H1 (cell line): ENCODE measurements at regions not wholly inside any gene's neighbourhood (a gene's known extent, or its start where the extent isn't known, plus 50 kb on each side); places are given as distances from the start of the nearest gene placed in this dataset.

Experiments used
- CTCF ChIA-PET: fragments of 300-600 bp; sonication (Branson Sonifier 250); formaldehyde crosslinking; loops from one replicate; lab custom pipeline; 2021; ENCODE audit not compliant: partially characterized antibody; lab: Charles Lee
- POLR2A ChIA-PET: fragments of 300-600 bp; sonication (Branson Sonifier 250); formaldehyde crosslinking; loops from one replicate; lab custom pipeline; 2021; ENCODE audit warnings: inconsistent platforms; ENCODE audit not compliant: partially characterized antibody; lab: Charles Lee
- DNase-seq, 2 experiments: peaks; one replicate each; pipeline versions ENCODE4 v3.0.0 to v3.0.0-alpha.2; 2010 to 2022; ENCODE audit warnings: low spot score in 2 of 2, low read depth in 1 of 2, mixed read lengths in 1 of 2
- FAIRE-seq: peaks from 2 replicates; lab custom pipeline; 2011; peaks lifted over from hg19 to GRCh38; lab: Jason Lieb, UNC
- H2AFZ ChIP-seq: 2 replicates; pipeline ENCODE4 v1.8.1; 2012; ENCODE audit warnings: low read length, inconsistent platforms
- H2AK5ac ChIP-seq: 2 replicates; pipeline ENCODE4 v1.6.1; 2013; ENCODE audit warnings: low read depth, low read length
- H2BK120ac ChIP-seq: replicated peaks from 2 replicates; pipeline ENCODE3; 2013; ENCODE audit warnings: low read depth, low read length, inconsistent platforms
- H2BK12ac ChIP-seq: 2 replicates; pipeline ENCODE4 v1.6.1; 2013; ENCODE audit warnings: low read depth, low read length
- H2BK15ac ChIP-seq: 2 replicates; pipeline ENCODE4 v1.6.1; 2013; ENCODE audit warnings: low read length
- H2BK20ac ChIP-seq: 2 replicates; pipeline ENCODE4 v1.6.1; 2013; ENCODE audit warnings: low read length
- H2BK5ac ChIP-seq: 2 replicates; pipeline ENCODE4 v1.6.1; 2013; ENCODE audit warnings: low read depth, low read length
- H3K14ac ChIP-seq: 2 replicates; pipeline ENCODE4 v1.6.1; 2013; ENCODE audit warnings: inconsistent platforms; ENCODE audit not compliant: insufficient read length
- H3K18ac ChIP-seq: 2 replicates; pipeline ENCODE4 v1.6.1; 2013; ENCODE audit warnings: low read length; ENCODE audit errors: extremely low read depth
- H3K23ac ChIP-seq: 2 replicates; pipeline ENCODE4 v1.6.1; 2013; ENCODE audit warnings: inconsistent platforms; ENCODE audit not compliant: insufficient read length
- H3K23me2 ChIP-seq: 2 replicates; pipeline ENCODE4 v1.6.1; 2013; ENCODE audit warnings: low read depth, low read length
- H3K27ac ChIP-seq: 2 replicates; pipeline ENCODE4 v1.6.1; 2011; ENCODE audit warnings: low read depth, low read length, inconsistent platforms
- H3K27me3 ChIP-seq, 4 experiments: replicated peaks in 1 of 4; 1 replicate in 1 of 4; 2 replicates in 3 of 4; pipeline versions ENCODE4 v1.6.1 to v1.8.1; 2011 to 2013; ENCODE audit warnings: low read length in 3 of 4, mild to moderate bottlenecking in 3 of 4, inconsistent platforms in 2 of 4, mixed read lengths in 2 of 4, moderate library complexity in 1 of 4; ENCODE audit not compliant: control insufficient read depth in 3 of 4, insufficient read depth in 3 of 4; ENCODE audit errors: extremely low read depth in 1 of 4
- H3K36me3 ChIP-seq, 4 experiments: 2 replicates each; pipeline versions ENCODE4 v1.6.1 to v1.8.1; 2011 to 2013; ENCODE audit warnings: mild to moderate bottlenecking in 4 of 4, low read length in 3 of 4, moderate library complexity in 2 of 4, control low read depth in 1 of 4, inconsistent platforms in 1 of 4; ENCODE audit not compliant: insufficient read depth in 4 of 4, control insufficient read depth in 2 of 4
- H3K4ac ChIP-seq: replicated peaks from 2 replicates; pipeline ENCODE3; 2013; ENCODE audit warnings: low read length, low read depth, mixed read lengths, inconsistent platforms; ENCODE audit not compliant: insufficient read length
- H3K4me1 ChIP-seq, 4 experiments: replicated peaks in 1 of 4; 1 replicate in 1 of 4; 2 replicates in 3 of 4; pipeline versions ENCODE4 v1.6.1 to v1.8.1; 2011 to 2013; ENCODE audit warnings: low read length in 3 of 4, inconsistent platforms in 2 of 4, mixed read lengths in 1 of 4; ENCODE audit not compliant: insufficient read depth in 4 of 4, control insufficient read depth in 3 of 4
- H3K4me2 ChIP-seq, 2 experiments: 2 replicates each; pipeline versions ENCODE4 v1.6.1 to v1.8.1; 2011 to 2013; ENCODE audit warnings: low read depth in 2 of 2, low read length in 2 of 2, control low read depth in 1 of 2, inconsistent platforms in 1 of 2, mild to moderate bottlenecking in 1 of 2; ENCODE audit not compliant: insufficient read depth in 1 of 2
- H3K4me3 ChIP-seq, 4 experiments: fragments of 200-600, 300-600 bp in 1 of 4; sonication (generic), shearing (Covaris generic), sonication (Bioruptor Twin) in 1 of 4; 2 replicates each; pipeline versions ENCODE4 v1.5.1 to v1.8.1; 2011 to 2016; ENCODE audit warnings: low read length in 4 of 4, low read depth in 3 of 4, control low read depth in 2 of 4, inconsistent platforms in 2 of 4, mild to moderate bottlenecking in 2 of 4, mixed read lengths in 1 of 4, moderate library complexity in 1 of 4; ENCODE audit not compliant: insufficient read depth in 2 of 4; ENCODE audit errors: extremely low read depth in 1 of 4
- H3K56ac ChIP-seq: replicated peaks from 2 replicates; pipeline ENCODE3; 2013; ENCODE audit warnings: low read depth, mild to moderate bottlenecking, mixed read lengths, low read length, inconsistent platforms; ENCODE audit not compliant: insufficient read length
- H3K79me1 ChIP-seq: 2 replicates; pipeline ENCODE4 v1.6.1; 2013; ENCODE audit warnings: low read depth, low read length, control low read depth
- H3K79me2 ChIP-seq, 2 experiments: 2 replicates each; pipeline versions ENCODE4 v1.6.1 to v1.8.1; 2012 to 2013; ENCODE audit warnings: low read length in 2 of 2, mild to moderate bottlenecking in 2 of 2, inconsistent platforms in 1 of 2; ENCODE audit not compliant: insufficient read depth in 2 of 2, control insufficient read depth in 1 of 2
- H3K9ac ChIP-seq, 4 experiments: replicated peaks in 1 of 4; 1 replicate in 1 of 4; 2 replicates in 3 of 4; pipeline versions ENCODE4 v1.6.1 to v1.8.1; 2011 to 2013; ENCODE audit warnings: low read depth in 3 of 4, low read length in 3 of 4, control low read depth in 2 of 4, mild to moderate bottlenecking in 2 of 4, moderate library complexity in 2 of 4, inconsistent platforms in 1 of 4; ENCODE audit errors: extremely low read depth in 1 of 4
- H3K9me3 ChIP-seq, 2 experiments: 2 replicates each; pipeline versions ENCODE4 v1.6.1 to v1.8.1; 2012 to 2013; ENCODE audit warnings: mild to moderate bottlenecking in 2 of 2, moderate library complexity in 2 of 2, control low read depth in 1 of 2, inconsistent platforms in 1 of 2, low read depth in 1 of 2, low read length in 1 of 2, mixed read lengths in 1 of 2; ENCODE audit not compliant: insufficient read depth in 2 of 2
- H4K20me1 ChIP-seq, 2 experiments: replicated peaks in 1 of 2; 2 replicates each; pipeline versions ENCODE3 to v1.8.1; 2011 to 2013; ENCODE audit warnings: inconsistent platforms in 2 of 2, low read length in 2 of 2, mild to moderate bottlenecking in 1 of 2; ENCODE audit not compliant: insufficient read depth in 2 of 2, control insufficient read depth in 1 of 2
- H4K5ac ChIP-seq: 2 replicates; pipeline ENCODE4 v1.6.1; 2013; ENCODE audit warnings: low read length, low read depth, mixed read lengths, inconsistent platforms; ENCODE audit not compliant: insufficient read length
- H4K8ac ChIP-seq: 2 replicates; pipeline ENCODE4 v1.8.0; 2013; ENCODE audit warnings: mild to moderate bottlenecking, moderate library complexity, low read length, inconsistent platforms; ENCODE audit not compliant: insufficient read depth; ENCODE audit errors: extremely low read depth
- H4K91ac ChIP-seq: replicated peaks from 2 replicates; pipeline ENCODE3; 2013; ENCODE audit warnings: low read length, mixed read lengths, inconsistent platforms; ENCODE audit not compliant: insufficient read length
- CHD1 ChIP-seq: IDR thresholded peaks from 2 replicates; pipeline ENCODE4 v1.6.1; 2012; ENCODE audit warnings: low read depth, low read length, improper control_type of control experiment
- NANOG ChIP-seq: IDR thresholded peaks from 2 replicates; pipeline ENCODE4 v1.6.1; 2011; ENCODE audit warnings: low read length, low read depth, mild to moderate bottlenecking, inconsistent platforms; ENCODE audit not compliant: insufficient read depth, poor library complexity, severe bottlenecking
- POLR2A ChIP-seq, 2 experiments: IDR thresholded peaks; 1 replicate in 1 of 2; 2 replicates in 1 of 2; pipeline ENCODE4 v1.6.1; 2011; ENCODE audit warnings: low read depth in 2 of 2, low read length in 2 of 2, mild to moderate bottlenecking in 2 of 2; ENCODE audit errors: control extremely low read depth in 1 of 2
- SIN3A ChIP-seq, 2 experiments: IDR thresholded peaks in 1 of 2; conservative IDR thresholded peaks in 1 of 2; 2 replicates each; pipeline ENCODE4 v1.6.1; 2011 to 2012; ENCODE audit warnings: low read length in 2 of 2, improper control_type of control experiment in 1 of 2, low read depth in 1 of 2, mild to moderate bottlenecking in 1 of 2
- SP2 ChIP-seq: IDR thresholded peaks from 2 replicates; pipeline ENCODE4 v1.6.1; 2012; ENCODE audit warnings: mild to moderate bottlenecking, low read length, inconsistent platforms
- TCF12 ChIP-seq: IDR thresholded peaks from 2 replicates; pipeline ENCODE4 v1.6.1; 2011; ENCODE audit warnings: low read depth, mild to moderate bottlenecking, low read length
- TEAD4 ChIP-seq: IDR thresholded peaks from 2 replicates; pipeline ENCODE4 v1.6.1; 2012; ENCODE audit warnings: low read depth, low read length, inconsistent platforms, mixed read lengths
- WGBS, 2 experiments: shearing (Covaris generic) in 1 of 2; methylation state at CpG; one replicate each; pipeline versions ENCODE4 v1.1.6 to v1.1.7; 2013 to 2015; ENCODE audit warnings: low lambda C conversion rate in 2 of 2, mixed read lengths in 2 of 2, inconsistent platforms in 1 of 2, low coverage in 1 of 2, missing lambda C conversion rate in 1 of 2; ENCODE audit not compliant: insufficient replicate concordance in 2 of 2, insufficient coverage in 1 of 2, insufficient read length in 1 of 2; ENCODE audit errors: extremely low coverage in 1 of 2, missing lambda C conversion rate in 1 of 2; 5-methylcytosine and 5-hydroxymethylcytosine counted together

GRCh38 chr9:104280711-104281110 is 186.6 kb downstream of the SMC2 start:
- no peak overlapping the region for H3K27ac ChIP-seq
- no peak overlapping the region for H3K4ac ChIP-seq
- H3K23me2 ChIP-seq: 0 out of 2 replicates have a peak, but pooled peaks cover 1% of the 10 kb centered on the region
- no peak overlapping the region for H2BK20ac ChIP-seq
- no peak overlapping the region for H3K4me2 ChIP-seq
- no peak overlapping the region for H3K56ac ChIP-seq
- no peak overlapping the region for H3K9ac ChIP-seq
- no peak for TF ChIP-seq CHD1
- no peak for TF ChIP-seq TCF12
- TF ChIP-seq SIN3A (conservative IDR thresholded peaks at IDR 0.05 in 1 of 2, IDR thresholded peaks at IDR 0.05 in 1 of 2; ENCODE audit: low read depth in 1 of 2, low read length in 2 of 2): no peak
- TF ChIP-seq POLR2A (IDR thresholded peaks at IDR 0.05; ENCODE audit: control extremely low read depth in 1 of 2, low read depth in 2 of 2, low read length in 2 of 2): no peak
- no peak for TF ChIP-seq TEAD4
- TF ChIP-seq SP2: no peak
- TF ChIP-seq NANOG: no peak
- no peak overlapping the region for H3K14ac ChIP-seq
- H3K18ac ChIP-seq: no peak overlapping the region
- no peak overlapping the region for H2AFZ ChIP-seq
- H3K4me1 ChIP-seq: no peaks in the 10 kb centered on the region
- no peaks in the 10 kb centered on the region; a peak in 1 of 4 replicates for H3K9me3 ChIP-seq
- H2BK12ac ChIP-seq: no peak overlapping the region
- no peak overlapping the region for H4K8ac ChIP-seq
- H3K79me1 ChIP-seq: no peaks in the 10 kb centered on the region
- no peak overlapping the region for H2BK5ac ChIP-seq
- CTCF ChIA-PET: interaction anchor here (1.1 kb wide), 1 partner anchor 32 kb away, joined by 3 read pairs; no protein-coding TSS in a partner anchor
- DNase-seq (no peak), FAIRE-seq (no peak)
- no peak overlapping the region for H4K5ac ChIP-seq
- no peak overlapping the region for H2AK5ac ChIP-seq
- no peak overlapping the region for H4K91ac ChIP-seq
- H2BK120ac ChIP-seq: no peak overlapping the region
- POLR2A ChIA-PET: interaction anchor here (1.2 kb wide), 1 partner anchor 20 kb away, joined by 3 read pairs; no protein-coding TSS in a partner anchor
- no peaks in the 10 kb centered on the region for H3K36me3 ChIP-seq
- H2BK15ac ChIP-seq: no peak overlapping the region
- no peak overlapping the region for H3K4me3 ChIP-seq
- no peaks in the 10 kb centered on the region for H4K20me1 ChIP-seq
- H3K27me3 ChIP-seq: no peaks in the 10 kb centered on the region
- no peaks in the 10 kb centered on the region for H3K79me2 ChIP-seq
- no peak overlapping the region for H3K23ac ChIP-seq
- 95% methylated on average over 1 of the region's 1 CpG; no CpG with 5 or more reads in 1 of the 2 experiments for WGBS, 2 experiments
